Left ventricle myocardium inferior (tissue), 1 donor: ENCODE measurements at regions not wholly inside any gene's neighbourhood (a gene's known extent, or its start where the extent isn't known, plus 50 kb on each side); places are given as distances from the start of the nearest gene placed in this dataset.
A peak's percentile ranks its signal among the peaks of the same experiment; 100 is the strongest.

ENCODE experiments used
- DNase-seq: peaks from one replicate; pipeline ENCODE4 v3.0.0-alpha.2; 2020
- H3K27ac ChIP-seq: fragments of 200-600 bp; replicated peaks from 2 replicates; pipeline ENCODE4 v1.8.0; 2021
- H3K27me3 ChIP-seq: fragments of 200-600 bp; 2 replicates; pipeline ENCODE4 v1.8.0; 2021; ENCODE audit warnings: low read depth
- H3K36me3 ChIP-seq: fragments of 200-600 bp; 2 replicates; pipeline ENCODE4 v1.8.0; 2021
- H3K4me1 ChIP-seq: fragments of 200-600 bp; 2 replicates; pipeline ENCODE4 v1.8.0; 2021
- H3K4me3 ChIP-seq: fragments of 200-600 bp; 2 replicates; pipeline ENCODE4 v1.8.0; 2021; ENCODE audit warnings: mild to moderate bottlenecking, moderate library complexity
- H3K9me3 ChIP-seq: fragments of 200-600 bp; replicated peaks from 2 replicates; pipeline ENCODE4 v1.8.0; 2021
- CTCF ChIP-seq: fragments of 200-600 bp; IDR thresholded peaks from 2 replicates; pipeline ENCODE4 v1.8.0; 2021; ENCODE audit warnings: antibody characterized with exemption, mild to moderate bottlenecking, borderline replicate concordance
- intact Hi-C: fragments of 100-400 bp; cut with micrococcal nuclease; formaldehyde crosslinking; loops from one replicate; pipeline ENCODE4 v1.11.0; 2022
- donor health status: DM: no; HTN: yes; CAD: no; lungs with severe emphysema.

GRCh38 chr4:14787221-14787620 lies 215.1 kb upstream of the CPEB2 start:
- Histone ChIP-seq H3K27me3 (no peaks in the 10 kb centered on the region), H3K27ac (no peak overlapping the region), H3K36me3 (no peaks in the 10 kb centered on the region), H3K4me3 (no peak overlapping the region), H3K4me1 (no peaks in the 10 kb centered on the region), H3K9me3 (peaks cover 37% of the 10 kb centered on the region)
- intact Hi-C loops, result no loop called here
- DNase-seq, result no peak
- no peak for TF ChIP-seq CTCF

DNA sequence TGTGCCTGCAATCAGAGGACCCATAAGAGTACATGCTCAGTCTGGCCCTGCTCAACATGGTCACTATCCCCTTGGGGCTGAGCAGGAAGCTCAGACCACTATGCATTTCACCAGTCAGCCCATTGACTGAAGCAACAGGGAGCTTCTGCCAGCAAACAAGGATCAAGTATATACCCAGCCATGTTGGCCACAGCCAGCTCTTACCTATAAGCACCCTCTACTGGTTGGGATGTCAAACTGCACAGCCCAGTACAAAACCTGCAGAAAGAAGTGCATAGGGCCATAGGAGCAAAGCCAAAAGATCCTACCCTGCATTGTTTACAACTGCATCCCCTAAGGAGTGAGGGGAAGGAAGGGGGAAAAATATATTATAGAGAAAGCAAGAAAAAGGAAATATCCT lies 214.4 kb upstream of the CPEB2 start:
- peak; percentile 34 for TF ChIP-seq CTCF
- Histone ChIP-seq H3K4me1 (no peaks in the 10 kb centered on the region), H3K27ac (no peak overlapping the region), H3K36me3 (no peaks in the 10 kb centered on the region), H3K4me3 (no peak overlapping the region), H3K9me3 (peaks cover 37% of the 10 kb centered on the region), H3K27me3 (no peaks in the 10 kb centered on the region)
- intact Hi-C loops, result no loop called here
- DNase-seq, result no peak

GRCh38 chr4:14790494-14790893 lies 211.8 kb upstream of the CPEB2 start:
- intact Hi-C loops, result no loop called here
- no peak for DNase-seq
- H3K27ac ChIP-seq, result no peak overlapping the region
- no peak overlapping the region for H3K4me3 ChIP-seq
- peaks cover 49% of the 10 kb centered on the region for H3K9me3 ChIP-seq
- no peak for TF ChIP-seq CTCF
- no peaks in the 10 kb centered on the region for H3K36me3 ChIP-seq
- no peaks in the 10 kb centered on the region for H3K4me1 ChIP-seq
- no peaks in the 10 kb centered on the region for H3K27me3 ChIP-seq

DNA sequence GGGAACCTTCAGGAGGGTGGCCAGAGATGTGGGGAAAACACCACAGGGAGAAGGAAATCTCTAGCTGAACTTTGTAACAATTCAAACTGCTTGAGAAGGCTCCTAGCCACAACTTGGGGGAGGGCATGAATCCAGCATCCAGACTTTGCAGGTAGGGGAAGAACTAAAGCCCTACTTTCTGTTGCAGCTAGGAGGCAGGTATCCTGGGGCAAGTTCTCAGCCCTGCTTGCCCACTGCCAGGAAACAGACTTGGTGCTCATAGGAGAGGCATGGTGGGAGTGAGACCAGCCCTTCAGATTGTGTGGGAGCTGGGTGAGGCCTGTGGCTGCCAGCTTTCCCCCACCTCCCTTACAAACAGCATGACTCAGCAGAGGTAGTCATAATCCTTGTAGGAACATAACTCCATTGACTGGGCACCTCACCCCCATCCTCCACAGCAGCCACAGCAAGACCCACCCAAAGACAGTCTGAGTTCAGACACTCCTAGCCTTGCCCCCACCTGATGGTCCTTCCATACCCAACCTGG lies 209.5 kb upstream of the CPEB2 start:
- no peak for DNase-seq
- H3K36me3 ChIP-seq, result no peaks in the 10 kb centered on the region
- intact Hi-C loops, result no loop called here

DNA sequence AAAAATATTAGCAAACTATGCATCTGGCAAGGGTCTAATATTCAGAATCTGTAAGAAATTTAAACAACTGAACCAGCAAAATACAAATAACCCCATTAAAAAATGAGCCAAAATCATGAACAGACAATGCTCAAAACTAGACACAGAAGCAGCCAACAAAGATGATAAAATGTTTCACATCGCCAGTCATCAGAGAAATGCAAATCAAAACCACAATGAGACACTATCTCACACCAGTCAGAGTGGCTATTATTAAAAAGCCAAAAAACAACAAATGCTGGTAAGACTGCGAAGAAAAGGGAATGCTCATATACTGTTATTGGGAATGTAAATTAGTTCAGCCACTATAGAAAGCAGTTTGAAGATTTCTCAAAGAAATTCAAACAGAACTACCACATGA lies 201.3 kb upstream of the CPEB2 start:
- H3K36me3 ChIP-seq, result no peaks in the 10 kb centered on the region
- H3K4me3 ChIP-seq, result no peak overlapping the region
- H3K27ac ChIP-seq, result no peak overlapping the region
- peaks cover 14% of the 10 kb centered on the region for H3K9me3 ChIP-seq
- intact Hi-C loops, result no loop called here
- no peak for DNase-seq
- TF ChIP-seq CTCF, result no peak
- no peaks in the 10 kb centered on the region for H3K4me1 ChIP-seq
- H3K27me3 ChIP-seq, result no peaks in the 10 kb centered on the region

More for the DNA sequence above, 209.5 kb upstream of the CPEB2 start:
- H3K4me1 ChIP-seq, result no peaks in the 10 kb centered on the region
- no peaks in the 10 kb centered on the region for H3K27me3 ChIP-seq
- no peak for TF ChIP-seq CTCF
- H3K4me3 ChIP-seq, result no peak overlapping the region
- peaks cover 44% of the 10 kb centered on the region for H3K9me3 ChIP-seq
- no peak overlapping the region for H3K27ac ChIP-seq

DNA sequence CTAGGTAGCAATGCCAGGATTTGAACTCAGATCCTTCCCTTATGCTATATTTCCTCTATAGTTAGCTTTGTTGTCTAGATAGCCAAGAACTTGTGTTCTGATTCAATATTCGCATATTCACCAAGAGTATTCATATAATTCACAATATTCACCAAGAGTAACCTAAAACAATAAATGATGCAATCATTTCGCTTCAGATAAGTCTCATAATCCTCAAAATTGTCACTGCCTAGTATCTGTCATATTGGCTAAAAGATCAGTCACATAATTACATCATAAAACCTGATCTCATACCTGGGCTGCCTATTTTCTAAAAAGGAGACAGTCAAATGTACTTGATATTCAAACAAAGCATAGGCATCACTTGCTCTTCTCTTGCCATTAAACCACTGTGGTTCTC lies 199.7 kb upstream of the CPEB2 start:
- no peak for TF ChIP-seq CTCF
- Histone ChIP-seq H3K9me3 (peaks cover 14% of the 10 kb centered on the region), H3K27me3 (no peaks in the 10 kb centered on the region), H3K4me1 (no peaks in the 10 kb centered on the region), H3K4me3 (no peak overlapping the region), H3K27ac (no peak overlapping the region), H3K36me3 (no peaks in the 10 kb centered on the region)
- intact Hi-C loops, result no loop called here
- DNase-seq, result no peak
